ENCODE measurements at regions not wholly inside any gene's neighbourhood (a gene's known extent, or its start where the extent isn't known, plus 50 kb on each side); places are given as distances from the start of the nearest gene placed in this dataset.

GRCh38 chr5:96112703-96113102 is 151.1 kb upstream of the ELL2 start:
- WGBS, 2 experiments (ENCODE audit: extremely low coverage in 1 of 2, insufficient coverage in 1 of 2, insufficient read length in 1 of 2, insufficient replicate concordance in 2 of 2, low coverage in 1 of 2, low lambda C conversion rate in 2 of 2, missing lambda C conversion rate in 1 of 2): 95% methylated on average over 2 of the region's 2 CpGs; no CpG with 5 or more reads in 1 of the 2 experiments
- Histone ChIP-seq H3K14ac (ENCODE audit: insufficient read length) (no peak overlapping the region), H2BK12ac (ENCODE audit: low read depth, low read length) (no peak overlapping the region), H3K9ac (replicated peaks in 1 of 4; ENCODE audit: extremely low read depth in 1 of 4, low read depth in 3 of 4, low read length in 3 of 4) (no peak overlapping the region), H2AFZ (ENCODE audit: low read length) (no peak overlapping the region), H2BK15ac (ENCODE audit: low read length) (no peak overlapping the region), H3K4me2 (ENCODE audit: insufficient read depth in 1 of 2, low read depth in 2 of 2, low read length in 2 of 2) (no peak overlapping the region), H3K18ac (ENCODE audit: extremely low read depth, low read length) (no peak overlapping the region), H4K5ac (ENCODE audit: insufficient read length, low read depth, low read length) (no peak overlapping the region), H2BK120ac (replicated peaks; ENCODE audit: low read depth, low read length) (no peak overlapping the region), H3K56ac (replicated peaks; ENCODE audit: insufficient read length, low read depth, low read length) (no peak overlapping the region), H3K4me1 (replicated peaks in 1 of 4; ENCODE audit: control insufficient read depth in 3 of 4, insufficient read depth in 4 of 4, low read length in 3 of 4) (no peaks in the 10 kb centered on the region), H3K4ac (replicated peaks; ENCODE audit: insufficient read length, low read depth, low read length) (no peak overlapping the region), H3K27ac (ENCODE audit: low read depth, low read length) (no peak overlapping the region), H2BK20ac (ENCODE audit: low read length) (no peak overlapping the region), H3K4me3 (ENCODE audit: extremely low read depth in 1 of 4, insufficient read depth in 2 of 4, low read depth in 3 of 4, low read length in 4 of 4) (no peak overlapping the region), H2AK5ac (ENCODE audit: low read depth, low read length) (no peak overlapping the region), H3K27me3 (replicated peaks in 1 of 4; ENCODE audit: control insufficient read depth in 3 of 4, extremely low read depth in 1 of 4, insufficient read depth in 3 of 4, low read length in 3 of 4) (no peaks in the 10 kb centered on the region), H4K20me1 (replicated peaks in 1 of 2; ENCODE audit: control insufficient read depth in 1 of 2, insufficient read depth in 2 of 2, low read length in 2 of 2) (no peaks in the 10 kb centered on the region), H3K23me2 (ENCODE audit: low read depth, low read length) (no peaks in the 10 kb centered on the region), H4K8ac (ENCODE audit: extremely low read depth, insufficient read depth, low read length) (no peak overlapping the region), H3K79me1 (ENCODE audit: low read depth, low read length) (no peaks in the 10 kb centered on the region), H3K36me3 (ENCODE audit: control insufficient read depth in 2 of 4, insufficient read depth in 4 of 4, low read length in 3 of 4) (no peaks in the 10 kb centered on the region), H3K79me2 (ENCODE audit: control insufficient read depth in 1 of 2, insufficient read depth in 2 of 2, low read length in 2 of 2) (no peaks in the 10 kb centered on the region), H2BK5ac (ENCODE audit: low read depth, low read length) (no peak overlapping the region), H3K23ac (ENCODE audit: insufficient read length) (no peak overlapping the region), H3K9me3 (ENCODE audit: insufficient read depth in 2 of 2, low read depth in 1 of 2, low read length in 1 of 2) (peaks cover 3 to 6% of the 10 kb centered on the region in 2 experiments; a peak in 1 of 4 replicates), H4K91ac (replicated peaks; ENCODE audit: insufficient read length, low read length) (no peak overlapping the region)
- DNase-seq (ENCODE audit: low read depth in 1 of 2, low spot score in 2 of 2) (no peak), FAIRE-seq (no peak)
- ChIA-PET CTCF (ENCODE audit: partially characterized antibody) (interaction anchor here (0.6 to 1.5 kb wide), 3 partner anchors 14 to 159 kb away, joined by 3 to 5 read pairs (median 3); no protein-coding TSS in a partner anchor), POLR2A (ENCODE audit: partially characterized antibody) (no interaction called here)
- TF ChIP-seq SP1 (IDR thresholded peaks at IDR 0.05; ENCODE audit: low read depth, low read length): no peak
- no peak for TF ChIP-seq HDAC2 (IDR thresholded peaks at IDR 0.05; ENCODE audit: borderline replicate concordance in 1 of 2, low read depth in 2 of 2, low read length in 2 of 2)
- TF ChIP-seq, protein P1, sequence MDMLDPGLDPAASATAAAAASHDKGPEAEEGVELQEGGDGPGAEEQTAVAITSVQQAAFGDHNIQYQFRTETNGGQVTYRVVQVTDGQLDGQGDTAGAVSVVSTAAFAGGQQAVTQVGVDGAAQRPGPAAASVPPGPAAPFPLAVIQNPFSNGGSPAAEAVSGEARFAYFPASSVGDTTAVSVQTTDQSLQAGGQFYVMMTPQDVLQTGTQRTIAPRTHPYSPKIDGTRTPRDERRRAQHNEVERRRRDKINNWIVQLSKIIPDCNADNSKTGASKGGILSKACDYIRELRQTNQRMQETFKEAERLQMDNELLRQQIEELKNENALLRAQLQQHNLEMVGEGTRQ (IDR thresholded peaks at IDR 0.05; ENCODE audit: low read length): no peak
- TF ChIP-seq BACH1 (IDR thresholded peaks at IDR 0.05; ENCODE audit: low read length): no peak
- no peak for TF ChIP-seq ATF3 (IDR thresholded peaks at IDR 0.05; ENCODE audit: insufficient read depth, low read depth, low read length)
- TF ChIP-seq ZNF274 (IDR thresholded peaks at IDR 0.05; ENCODE audit: borderline replicate concordance, extremely low read depth, low read length): no peak
- no peak for TF ChIP-seq POLR2AphosphoS5 (IDR thresholded peaks at IDR 0.05; ENCODE audit: low read depth, low read length)
- TF ChIP-seq HDAC6 (IDR thresholded peaks at IDR 0.05; ENCODE audit: low read depth, low read length): no peak
- TF ChIP-seq KDM5A (IDR thresholded peaks at IDR 0.05; ENCODE audit: low read length): no peak
- TF ChIP-seq RFX5 (IDR thresholded peaks at IDR 0.05; ENCODE audit: borderline replicate concordance, low read depth, low read length): no peak
- no peak for TF ChIP-seq SRF (IDR thresholded peaks at IDR 0.05; ENCODE audit: low read depth, low read length)
- no peak for TF ChIP-seq CREB1 (IDR thresholded peaks at IDR 0.05)
- no peak for TF ChIP-seq RXRA (IDR thresholded peaks at IDR 0.05; ENCODE audit: insufficient read depth, low read depth, low read length)

Measured in H1 (cell line).